Testis (tissue), 2 donors: ENCODE measurements at regions not wholly inside any gene's neighbourhood (a gene's known extent, or its start where the extent isn't known, plus 50 kb on each side); places are given as distances from the start of the nearest gene placed in this dataset.

Experiments
- DNase-seq: peaks from one replicate; pipeline ENCODE4 v3.0.0-alpha.2; 2019
- H3K27ac ChIP-seq, 2 donors: fragments of 200-600 bp; sonication (generic); one replicate each; pipeline ENCODE4 v1.5.1; 2019
- H3K27me3 ChIP-seq: fragments of 200-600 bp; sonication (generic); one replicate; pipeline ENCODE4 v1.5.1; 2019
- H3K36me3 ChIP-seq: fragments of 200-600 bp; sonication (generic); one replicate; pipeline ENCODE4 v1.5.1; 2017; ENCODE audit warnings: low read depth; ENCODE audit errors: missing control alignments
- H3K4me1 ChIP-seq: fragments of 200-600 bp; sonication (generic); one replicate; pipeline ENCODE4 v1.5.1; 2019
- H3K4me3 ChIP-seq, 2 donors: fragments of 200-600 bp; sonication (generic); one replicate each; pipeline ENCODE4 v1.5.1; 2017 to 2019
- H3K9me3 ChIP-seq: fragments of 200-600 bp; sonication (generic); one replicate; pipeline ENCODE4 v1.5.1; 2017
- CTCF ChIP-seq, 3 experiments: fragments of 450-650 bp in 2 of 3; fragments of 200-600 bp in 1 of 3; sonication (generic) in 1 of 3; IDR thresholded peaks; one replicate each; pipeline ENCODE4 v1.5.1; 2016 to 2019; ENCODE audit warnings: antibody characterized with exemption in 3 of 3, mild to moderate bottlenecking in 2 of 3, moderate library complexity in 1 of 3
- POLR2A ChIP-seq: fragments of 450-650 bp; IDR thresholded peaks from one replicate; pipeline ENCODE4 v1.6.1; 2017; ENCODE audit warnings: antibody characterized with exemption, mild to moderate bottlenecking, moderate library complexity
- WGBS, 2 donors: methylation state at CpG; one replicate each; pipeline ENCODE4 v1.1.5; 2018; 5-methylcytosine and 5-hydroxymethylcytosine counted together
- intact Hi-C: fragments of 100-400 bp; cut with DNase I; formaldehyde crosslinking; loops from one replicate; pipeline ENCODE4 v1.15.1; 2023; ENCODE audit warnings: low total_unique reads

GRCh38 chr3:105083945-105084344 lies 282.8 kb upstream of the ALCAM start:
- H3K4me3 ChIP-seq: no peak overlapping the region
- H3K4me1 ChIP-seq: no peaks in the 10 kb centered on the region
- H3K9me3 ChIP-seq: no peaks in the 10 kb centered on the region
- no peaks in the 10 kb centered on the region for H3K36me3 ChIP-seq
- no peak for TF ChIP-seq POLR2A
- no peak for TF ChIP-seq CTCF (IDR thresholded peaks at IDR 0.05)
- 94 to 95% methylated on average over 1 of the region's 1 CpG for WGBS, 2 donors
- no peak overlapping the region for H3K27ac ChIP-seq
- intact Hi-C loops: no loop called here
- H3K27me3 ChIP-seq: no peaks in the 10 kb centered on the region
- DNase-seq: no peak

- Histone ChIP-seq H3K9me3 (no peaks in the 10 kb centered on the region), H3K4me3 (no peak overlapping the region), H3K27me3 (no peaks in the 10 kb centered on the region), H3K36me3 (no peaks in the 10 kb centered on the region), H3K4me1 (no peaks in the 10 kb centered on the region), H3K27ac (no peak overlapping the region)
- TF ChIP-seq POLR2A (no peak), CTCF (IDR thresholded peaks at IDR 0.05) (no peak)
- no peak for DNase-seq
- intact Hi-C loops: no loop called here
These were observed 281.2 kb upstream of the ALCAM start for GRCh38 chr3:105085506-105085905.

GRCh38 chr3:105093371-105094252 lies 273.1 kb upstream of the ALCAM start:
- intact Hi-C loops: no loop called here
- no peaks in the 10 kb centered on the region for H3K36me3 ChIP-seq
- TF ChIP-seq POLR2A (no peak), CTCF (IDR thresholded peaks at IDR 0.05) (no peak)
- DNase-seq: no peak
- H3K9me3 ChIP-seq: no peaks in the 10 kb centered on the region
- H3K4me1 ChIP-seq: no peaks in the 10 kb centered on the region
- no peak overlapping the region for H3K27ac ChIP-seq
- 76 to 81% methylated on average over 7 of the region's 7 CpGs for WGBS, 2 donors
- H3K4me3 ChIP-seq: no peak overlapping the region
- no peaks in the 10 kb centered on the region for H3K27me3 ChIP-seq

GRCh38 chr3:105094588-105094987 lies 272.1 kb upstream of the ALCAM start:
- no peak for DNase-seq
- 78 to 79% methylated on average over 3 of the region's 3 CpGs for WGBS, 2 donors
- Histone ChIP-seq H3K27me3 (no peaks in the 10 kb centered on the region), H3K27ac (no peak overlapping the region), H3K36me3 (no peaks in the 10 kb centered on the region), H3K4me3 (no peak overlapping the region), H3K4me1 (no peaks in the 10 kb centered on the region), H3K9me3 (no peaks in the 10 kb centered on the region)
- intact Hi-C loops: no loop called here
- TF ChIP-seq POLR2A (no peak), CTCF (IDR thresholded peaks at IDR 0.05) (no peak)

GRCh38 chr3:105096071-105096470 lies 270.6 kb upstream of the ALCAM start:
- no peaks in the 10 kb centered on the region for H3K27me3 ChIP-seq
- H3K4me3 ChIP-seq: no peak overlapping the region
- 92 to 95% methylated on average over 3 of the region's 3 CpGs for WGBS, 2 donors
- intact Hi-C loops: no loop called here
- no peak for DNase-seq
- no peaks in the 10 kb centered on the region for H3K4me1 ChIP-seq
- H3K9me3 ChIP-seq: no peaks in the 10 kb centered on the region
- no peak overlapping the region for H3K27ac ChIP-seq
- H3K36me3 ChIP-seq: no peaks in the 10 kb centered on the region
- TF ChIP-seq CTCF (IDR thresholded peaks at IDR 0.05) (no peak), POLR2A (no peak)
